ENCODE measurements at regions not wholly inside any gene's neighbourhood (a gene's known extent, or its start where the extent isn't known, plus 50 kb on each side); places are given as distances from the start of the nearest gene placed in this dataset.
"Not testable (repeated sequence)": the region's sequence is repeated elsewhere in the genome, so short reads cannot be mapped to it uniquely, and the experiment has no call there.

- Mint-ChIP-seq H3K36me3 (ENCODE audit: low read depth) (no peaks in the 10 kb centered on the region), H3K9me3 (no peaks in the 10 kb centered on the region), H3K27me3 (ENCODE audit: insufficient read depth) (peaks cover 2% of the 10 kb centered on the region), H3K27ac (no peak overlapping the region), H3K4me1 (ENCODE audit: low read depth) (no peaks in the 10 kb centered on the region), H3K4me3 (no peak overlapping the region)
- no peak for DNase-seq (ENCODE audit: low spot score)
- intact Hi-C loops (cut with micrococcal nuclease) = no loop called here
Observed at GRCh38 chr20:48139262-48140041, 354.2 kb upstream of the SULF2 start.

- Mint-ChIP-seq H3K4me3 (no peak overlapping the region), H3K9me3 (no peaks in the 10 kb centered on the region), H3K4me1 (ENCODE audit: low read depth) (no peaks in the 10 kb centered on the region), H3K27ac (no peak overlapping the region), H3K27me3 (ENCODE audit: insufficient read depth) (peaks cover 2% of the 10 kb centered on the region), H3K36me3 (ENCODE audit: low read depth) (no peaks in the 10 kb centered on the region)
- no peak for DNase-seq (ENCODE audit: low spot score)
- intact Hi-C loops (cut with micrococcal nuclease) = no loop called here
Observed at GRCh38 chr20:48132834-48133233, 347.6 kb upstream of the SULF2 start.

GRCh38 chr20:48131581-48131980 lies 346.3 kb upstream of the SULF2 start:
- Mint-ChIP-seq H3K9me3 (no peaks in the 10 kb centered on the region), H3K36me3 (ENCODE audit: low read depth) (no peaks in the 10 kb centered on the region), H3K27me3 (ENCODE audit: insufficient read depth) (peaks cover 2% of the 10 kb centered on the region), H3K4me3 (no peak overlapping the region), H3K27ac (no peak overlapping the region), H3K4me1 (ENCODE audit: low read depth) (no peaks in the 10 kb centered on the region)
- DNase-seq (ENCODE audit: low spot score) = no peak
- intact Hi-C loops (cut with micrococcal nuclease) = no loop called here

- no peak overlapping the region for H3K4me3 Mint-ChIP-seq
- peaks cover 2% of the 10 kb centered on the region for H3K27me3 Mint-ChIP-seq (ENCODE audit: insufficient read depth)
- intact Hi-C loops (cut with micrococcal nuclease) = no loop called here
- H3K27ac Mint-ChIP-seq = no peak overlapping the region
- no peaks in the 10 kb centered on the region for H3K36me3 Mint-ChIP-seq (ENCODE audit: low read depth)
- no peaks in the 10 kb centered on the region for H3K4me1 Mint-ChIP-seq (ENCODE audit: low read depth)
- no peak for DNase-seq (ENCODE audit: low spot score)
- no peaks in the 10 kb centered on the region for H3K9me3 Mint-ChIP-seq
Observed at GRCh38 chr20:48129345-48129942, 344.2 kb upstream of the SULF2 start.

- Mint-ChIP-seq H3K27me3 (ENCODE audit: insufficient read depth) (peaks cover 2% of the 10 kb centered on the region), H3K9me3 (no peaks in the 10 kb centered on the region), H3K4me1 (ENCODE audit: low read depth) (no peaks in the 10 kb centered on the region), H3K36me3 (ENCODE audit: low read depth) (no peaks in the 10 kb centered on the region), H3K4me3 (no peak overlapping the region), H3K27ac (no peak overlapping the region)
- intact Hi-C loops (cut with micrococcal nuclease) = no loop called here
- DNase-seq (ENCODE audit: low spot score) = no peak
Observed at GRCh38 chr20:48128436-48128835, 343.2 kb upstream of the SULF2 start.

- H3K36me3 Mint-ChIP-seq (ENCODE audit: low read depth); intact Hi-C loops (cut with micrococcal nuclease); DNase-seq (ENCODE audit: low spot score); H3K4me1 Mint-ChIP-seq (ENCODE audit: low read depth); H3K27me3 Mint-ChIP-seq (ENCODE audit: insufficient read depth); H3K4me3 Mint-ChIP-seq; H3K9me3 Mint-ChIP-seq; H3K27ac Mint-ChIP-seq: not testable (repeated sequence)
Observed at GRCh38 chr20:48127964-48128363, 342.7 kb upstream of the SULF2 start.

GRCh38 chr20:48127133-48127532 lies 341.9 kb upstream of the SULF2 start:
- intact Hi-C loops (cut with micrococcal nuclease); H3K9me3 Mint-ChIP-seq; H3K27me3 Mint-ChIP-seq (ENCODE audit: insufficient read depth); H3K4me1 Mint-ChIP-seq (ENCODE audit: low read depth); H3K36me3 Mint-ChIP-seq (ENCODE audit: low read depth); DNase-seq (ENCODE audit: low spot score); H3K27ac Mint-ChIP-seq; H3K4me3 Mint-ChIP-seq: not testable (repeated sequence)

- H3K27ac Mint-ChIP-seq = no peak overlapping the region
- no peaks in the 10 kb centered on the region for H3K9me3 Mint-ChIP-seq
- H3K27me3 Mint-ChIP-seq (ENCODE audit: insufficient read depth) = no peaks in the 10 kb centered on the region
- H3K4me1 Mint-ChIP-seq (ENCODE audit: low read depth) = no peaks in the 10 kb centered on the region
- H3K36me3 Mint-ChIP-seq (ENCODE audit: low read depth) = no peaks in the 10 kb centered on the region
- H3K4me3 Mint-ChIP-seq = no peak overlapping the region
- no peak for DNase-seq (ENCODE audit: low spot score)
- intact Hi-C loops (cut with micrococcal nuclease) = no loop called here
Observed at GRCh38 chr20:48126227-48126740, 341.0 kb upstream of the SULF2 start.

- DNase-seq (ENCODE audit: low spot score) = no peak
- H3K27ac Mint-ChIP-seq = no peak overlapping the region
- no peaks in the 10 kb centered on the region for H3K9me3 Mint-ChIP-seq
- intact Hi-C loops (cut with micrococcal nuclease) = no loop called here
- H3K4me3 Mint-ChIP-seq = no peak overlapping the region
- H3K27me3 Mint-ChIP-seq (ENCODE audit: insufficient read depth) = peaks cover 1% of the 10 kb centered on the region
- H3K36me3 Mint-ChIP-seq (ENCODE audit: low read depth) = no peaks in the 10 kb centered on the region
- no peaks in the 10 kb centered on the region for H3K4me1 Mint-ChIP-seq (ENCODE audit: low read depth)
Observed at GRCh38 chr20:48124960-48125359, 339.7 kb upstream of the SULF2 start.

- H3K36me3 Mint-ChIP-seq (ENCODE audit: low read depth) = no peaks in the 10 kb centered on the region
- H3K4me3 Mint-ChIP-seq = no peak overlapping the region
- no peak overlapping the region for H3K27ac Mint-ChIP-seq
- no peaks in the 10 kb centered on the region for H3K4me1 Mint-ChIP-seq (ENCODE audit: low read depth)
- no peaks in the 10 kb centered on the region for H3K9me3 Mint-ChIP-seq
- intact Hi-C loops (cut with micrococcal nuclease) = no loop called here
- peaks cover 1% of the 10 kb centered on the region for H3K27me3 Mint-ChIP-seq (ENCODE audit: insufficient read depth)
- DNase-seq (ENCODE audit: low spot score) = no peak
Observed at GRCh38 chr20:48124181-48124782, 339.0 kb upstream of the SULF2 start.

- Mint-ChIP-seq H3K9me3 (no peaks in the 10 kb centered on the region), H3K4me1 (ENCODE audit: low read depth) (no peaks in the 10 kb centered on the region), H3K27me3 (ENCODE audit: insufficient read depth) (peaks cover 3% of the 10 kb centered on the region), H3K4me3 (no peak overlapping the region), H3K27ac (no peak overlapping the region), H3K36me3 (ENCODE audit: low read depth) (no peaks in the 10 kb centered on the region)
- DNase-seq (ENCODE audit: low spot score) = no peak
- intact Hi-C loops (cut with micrococcal nuclease) = no loop called here
Observed at GRCh38 chr20:48120120-48120519, 334.8 kb upstream of the SULF2 start.

- not testable (repeated sequence) for H3K27ac Mint-ChIP-seq; DNase-seq (ENCODE audit: low spot score); H3K9me3 Mint-ChIP-seq; H3K4me1 Mint-ChIP-seq (ENCODE audit: low read depth); H3K27me3 Mint-ChIP-seq (ENCODE audit: insufficient read depth); H3K4me3 Mint-ChIP-seq; H3K36me3 Mint-ChIP-seq (ENCODE audit: low read depth)
- intact Hi-C loops (cut with micrococcal nuclease) = loop anchor here (10.0 kb wide), 1 partner anchor 225 kb away; no protein-coding TSS in a partner anchor
Observed at GRCh38 chr20:48119389-48119788, 334.1 kb upstream of the SULF2 start.

- no peak overlapping the region for H3K27ac Mint-ChIP-seq
- no peaks in the 10 kb centered on the region for H3K36me3 Mint-ChIP-seq (ENCODE audit: low read depth)
- H3K4me3 Mint-ChIP-seq = no peak overlapping the region
- no peaks in the 10 kb centered on the region for H3K9me3 Mint-ChIP-seq
- DNase-seq (ENCODE audit: low spot score) = no peak
- intact Hi-C loops (cut with micrococcal nuclease) = loop anchor here (10.0 kb wide), 1 partner anchor 221 kb away; no protein-coding TSS in a partner anchor
- H3K4me1 Mint-ChIP-seq (ENCODE audit: low read depth) = no peaks in the 10 kb centered on the region
- peaks cover 2% of the 10 kb centered on the region for H3K27me3 Mint-ChIP-seq (ENCODE audit: insufficient read depth)
Observed at GRCh38 chr20:48115502-48115901, 330.2 kb upstream of the SULF2 start.
